H1 (cell line): ENCODE measurements at regions not wholly inside any gene's neighbourhood (a gene's known extent, or its start where the extent isn't known, plus 50 kb on each side); places are given as distances from the start of the nearest gene placed in this dataset.

Source experiments
- CTCF ChIA-PET: fragments of 300-600 bp; sonication (Branson Sonifier 250); formaldehyde crosslinking; loops from one replicate; lab custom pipeline; 2021; ENCODE audit not compliant: partially characterized antibody; lab: Charles Lee
- POLR2A ChIA-PET: fragments of 300-600 bp; sonication (Branson Sonifier 250); formaldehyde crosslinking; loops from one replicate; lab custom pipeline; 2021; ENCODE audit warnings: inconsistent platforms; ENCODE audit not compliant: partially characterized antibody; lab: Charles Lee
- DNase-seq, 2 experiments: peaks; one replicate each; pipeline versions ENCODE4 v3.0.0 to v3.0.0-alpha.2; 2010 to 2022; ENCODE audit warnings: low spot score in 2 of 2, low read depth in 1 of 2, mixed read lengths in 1 of 2
- FAIRE-seq: peaks from 2 replicates; lab custom pipeline; 2011; peaks lifted over from hg19 to GRCh38; lab: Jason Lieb, UNC
- H2AFZ ChIP-seq: 2 replicates; pipeline ENCODE4 v1.8.1; 2012; ENCODE audit warnings: low read length, inconsistent platforms
- H2AK5ac ChIP-seq: 2 replicates; pipeline ENCODE4 v1.6.1; 2013; ENCODE audit warnings: low read depth, low read length
- H2BK120ac ChIP-seq: replicated peaks from 2 replicates; pipeline ENCODE3; 2013; ENCODE audit warnings: low read depth, low read length, inconsistent platforms
- H2BK12ac ChIP-seq: 2 replicates; pipeline ENCODE4 v1.6.1; 2013; ENCODE audit warnings: low read depth, low read length
- H2BK15ac ChIP-seq: 2 replicates; pipeline ENCODE4 v1.6.1; 2013; ENCODE audit warnings: low read length
- H2BK20ac ChIP-seq: 2 replicates; pipeline ENCODE4 v1.6.1; 2013; ENCODE audit warnings: low read length
- H2BK5ac ChIP-seq: 2 replicates; pipeline ENCODE4 v1.6.1; 2013; ENCODE audit warnings: low read depth, low read length
- H3K14ac ChIP-seq: 2 replicates; pipeline ENCODE4 v1.6.1; 2013; ENCODE audit warnings: inconsistent platforms; ENCODE audit not compliant: insufficient read length
- H3K18ac ChIP-seq: 2 replicates; pipeline ENCODE4 v1.6.1; 2013; ENCODE audit warnings: low read length; ENCODE audit errors: extremely low read depth
- H3K23ac ChIP-seq: 2 replicates; pipeline ENCODE4 v1.6.1; 2013; ENCODE audit warnings: inconsistent platforms; ENCODE audit not compliant: insufficient read length
- H3K23me2 ChIP-seq: 2 replicates; pipeline ENCODE4 v1.6.1; 2013; ENCODE audit warnings: low read depth, low read length
- H3K27ac ChIP-seq: 2 replicates; pipeline ENCODE4 v1.6.1; 2011; ENCODE audit warnings: low read depth, low read length, inconsistent platforms
- H3K27me3 ChIP-seq, 4 experiments: replicated peaks in 1 of 4; 1 replicate in 1 of 4; 2 replicates in 3 of 4; pipeline versions ENCODE4 v1.6.1 to v1.8.1; 2011 to 2013; ENCODE audit warnings: low read length in 3 of 4, mild to moderate bottlenecking in 3 of 4, inconsistent platforms in 2 of 4, mixed read lengths in 2 of 4, moderate library complexity in 1 of 4; ENCODE audit not compliant: control insufficient read depth in 3 of 4, insufficient read depth in 3 of 4; ENCODE audit errors: extremely low read depth in 1 of 4
- H3K36me3 ChIP-seq, 4 experiments: 2 replicates each; pipeline versions ENCODE4 v1.6.1 to v1.8.1; 2011 to 2013; ENCODE audit warnings: mild to moderate bottlenecking in 4 of 4, low read length in 3 of 4, moderate library complexity in 2 of 4, control low read depth in 1 of 4, inconsistent platforms in 1 of 4; ENCODE audit not compliant: insufficient read depth in 4 of 4, control insufficient read depth in 2 of 4
- H3K4ac ChIP-seq: replicated peaks from 2 replicates; pipeline ENCODE3; 2013; ENCODE audit warnings: low read length, low read depth, mixed read lengths, inconsistent platforms; ENCODE audit not compliant: insufficient read length
- H3K4me1 ChIP-seq, 4 experiments: replicated peaks in 1 of 4; 1 replicate in 1 of 4; 2 replicates in 3 of 4; pipeline versions ENCODE4 v1.6.1 to v1.8.1; 2011 to 2013; ENCODE audit warnings: low read length in 3 of 4, inconsistent platforms in 2 of 4, mixed read lengths in 1 of 4; ENCODE audit not compliant: insufficient read depth in 4 of 4, control insufficient read depth in 3 of 4
- H3K4me2 ChIP-seq, 2 experiments: 2 replicates each; pipeline versions ENCODE4 v1.6.1 to v1.8.1; 2011 to 2013; ENCODE audit warnings: low read depth in 2 of 2, low read length in 2 of 2, control low read depth in 1 of 2, inconsistent platforms in 1 of 2, mild to moderate bottlenecking in 1 of 2; ENCODE audit not compliant: insufficient read depth in 1 of 2
- H3K4me3 ChIP-seq, 4 experiments: fragments of 200-600, 300-600 bp in 1 of 4; sonication (generic), shearing (Covaris generic), sonication (Bioruptor Twin) in 1 of 4; 2 replicates each; pipeline versions ENCODE4 v1.5.1 to v1.8.1; 2011 to 2016; ENCODE audit warnings: low read length in 4 of 4, low read depth in 3 of 4, control low read depth in 2 of 4, inconsistent platforms in 2 of 4, mild to moderate bottlenecking in 2 of 4, mixed read lengths in 1 of 4, moderate library complexity in 1 of 4; ENCODE audit not compliant: insufficient read depth in 2 of 4; ENCODE audit errors: extremely low read depth in 1 of 4
- H3K56ac ChIP-seq: replicated peaks from 2 replicates; pipeline ENCODE3; 2013; ENCODE audit warnings: low read depth, mild to moderate bottlenecking, mixed read lengths, low read length, inconsistent platforms; ENCODE audit not compliant: insufficient read length
- H3K79me1 ChIP-seq: 2 replicates; pipeline ENCODE4 v1.6.1; 2013; ENCODE audit warnings: low read depth, low read length, control low read depth
- H3K79me2 ChIP-seq, 2 experiments: 2 replicates each; pipeline versions ENCODE4 v1.6.1 to v1.8.1; 2012 to 2013; ENCODE audit warnings: low read length in 2 of 2, mild to moderate bottlenecking in 2 of 2, inconsistent platforms in 1 of 2; ENCODE audit not compliant: insufficient read depth in 2 of 2, control insufficient read depth in 1 of 2
- H3K9ac ChIP-seq, 4 experiments: replicated peaks in 1 of 4; 1 replicate in 1 of 4; 2 replicates in 3 of 4; pipeline versions ENCODE4 v1.6.1 to v1.8.1; 2011 to 2013; ENCODE audit warnings: low read depth in 3 of 4, low read length in 3 of 4, control low read depth in 2 of 4, mild to moderate bottlenecking in 2 of 4, moderate library complexity in 2 of 4, inconsistent platforms in 1 of 4; ENCODE audit errors: extremely low read depth in 1 of 4
- H3K9me3 ChIP-seq, 2 experiments: 2 replicates each; pipeline versions ENCODE4 v1.6.1 to v1.8.1; 2012 to 2013; ENCODE audit warnings: mild to moderate bottlenecking in 2 of 2, moderate library complexity in 2 of 2, control low read depth in 1 of 2, inconsistent platforms in 1 of 2, low read depth in 1 of 2, low read length in 1 of 2, mixed read lengths in 1 of 2; ENCODE audit not compliant: insufficient read depth in 2 of 2
- H4K20me1 ChIP-seq, 2 experiments: replicated peaks in 1 of 2; 2 replicates each; pipeline versions ENCODE3 to v1.8.1; 2011 to 2013; ENCODE audit warnings: inconsistent platforms in 2 of 2, low read length in 2 of 2, mild to moderate bottlenecking in 1 of 2; ENCODE audit not compliant: insufficient read depth in 2 of 2, control insufficient read depth in 1 of 2
- H4K5ac ChIP-seq: 2 replicates; pipeline ENCODE4 v1.6.1; 2013; ENCODE audit warnings: low read length, low read depth, mixed read lengths, inconsistent platforms; ENCODE audit not compliant: insufficient read length
- H4K8ac ChIP-seq: 2 replicates; pipeline ENCODE4 v1.8.0; 2013; ENCODE audit warnings: mild to moderate bottlenecking, moderate library complexity, low read length, inconsistent platforms; ENCODE audit not compliant: insufficient read depth; ENCODE audit errors: extremely low read depth
- H4K91ac ChIP-seq: replicated peaks from 2 replicates; pipeline ENCODE3; 2013; ENCODE audit warnings: low read length, mixed read lengths, inconsistent platforms; ENCODE audit not compliant: insufficient read length
- ATF3 ChIP-seq: IDR thresholded peaks from 2 replicates; pipeline ENCODE4 v1.6.1; 2011; ENCODE audit warnings: low read depth, mild to moderate bottlenecking, low read length; ENCODE audit not compliant: insufficient read depth
- CHD1 ChIP-seq: IDR thresholded peaks from 2 replicates; pipeline ENCODE4 v1.6.1; 2012; ENCODE audit warnings: low read depth, low read length, improper control_type of control experiment
- CHD2 ChIP-seq: IDR thresholded peaks from 2 replicates; pipeline ENCODE4 v1.6.1; 2012; ENCODE audit warnings: low read length, improper control_type of control experiment
- GTF2F1 ChIP-seq: IDR thresholded peaks from 2 replicates; pipeline ENCODE4 v1.6.1; 2012; ENCODE audit warnings: low read depth, low read length, improper control_type of control experiment, borderline replicate concordance
- HDAC6 ChIP-seq: IDR thresholded peaks from one replicate; pipeline ENCODE4 v1.7.1; 2012; ENCODE audit warnings: low read depth, mild to moderate bottlenecking, inconsistent platforms, low read length, moderate library complexity
- JUND ChIP-seq: IDR thresholded peaks from 2 replicates; pipeline ENCODE4 v1.6.1; 2011; ENCODE audit warnings: mild to moderate bottlenecking, improper control_type of control experiment, low read length
- KDM1A ChIP-seq: fragments of 200-600, 300-600 bp; sonication (generic); IDR thresholded peaks from 2 replicates; pipeline ENCODE4 v1.7.1; 2016; ENCODE audit warnings: mild to moderate bottlenecking, low read length, borderline replicate concordance
- SUZ12 ChIP-seq: fragments of 200-600 bp; sonication (generic); IDR thresholded peaks from 2 replicates; pipeline ENCODE4 v1.6.1; 2012; ENCODE audit warnings: mild to moderate bottlenecking, inconsistent platforms, low read length, moderate library complexity, mixed read lengths
- WGBS, 2 experiments: shearing (Covaris generic) in 1 of 2; methylation state at CpG; one replicate each; pipeline versions ENCODE4 v1.1.6 to v1.1.7; 2013 to 2015; ENCODE audit warnings: low lambda C conversion rate in 2 of 2, mixed read lengths in 2 of 2, inconsistent platforms in 1 of 2, low coverage in 1 of 2, missing lambda C conversion rate in 1 of 2; ENCODE audit not compliant: insufficient replicate concordance in 2 of 2, insufficient coverage in 1 of 2, insufficient read length in 1 of 2; ENCODE audit errors: extremely low coverage in 1 of 2, missing lambda C conversion rate in 1 of 2; 5-methylcytosine and 5-hydroxymethylcytosine counted together

- Histone ChIP-seq H3K79me2 (no peaks in the 10 kb centered on the region), H3K79me1 (no peaks in the 10 kb centered on the region), H3K9ac (no peak overlapping the region), H3K4me1 (no peaks in the 10 kb centered on the region), H3K4ac (no peak overlapping the region), H4K8ac (no peak overlapping the region), H3K18ac (no peak overlapping the region), H2BK120ac (no peak overlapping the region), H3K23ac (no peak overlapping the region), H4K91ac (no peak overlapping the region), H3K14ac (no peak overlapping the region), H4K20me1 (no peaks in the 10 kb centered on the region), H2AK5ac (no peak overlapping the region), H3K56ac (no peak overlapping the region), H3K9me3 (no peaks in the 10 kb centered on the region), H4K5ac (no peak overlapping the region), H3K27ac (no peak overlapping the region), H3K36me3 (no peaks in the 10 kb centered on the region), H2BK15ac (no peak overlapping the region), H3K4me2 (no peak overlapping the region), H3K27me3 (no peaks in the 10 kb centered on the region), H2BK5ac (no peak overlapping the region), H3K4me3 (no peak overlapping the region), H3K23me2 (no peaks in the 10 kb centered on the region; the same call in 1 of the 2 replicates), H2AFZ (no peak overlapping the region), H2BK20ac (no peak overlapping the region), H2BK12ac (no peak overlapping the region)
- POLR2A ChIA-PET = no interaction called here
- FAIRE-seq (no peak), DNase-seq (no peak)
- WGBS, 2 experiments = 77% methylated on average over 5 of the region's 5 CpGs; no CpG with 5 or more reads in 1 of the 2 experiments
- CTCF ChIA-PET = interaction anchor here (1.9 kb wide), 1 partner anchor 10 kb away, joined by 5 read pairs; no protein-coding TSS in a partner anchor
- TF ChIP-seq ATF3 (no peak), HDAC6 (no peak), GTF2F1 (no peak), CHD2 (no peak), JUND (no peak), CHD1 (no peak), SUZ12 (no peak), KDM1A (no peak)
Observed at GRCh38 chr4:176902710-176903323, 110.1 kb upstream of the VEGFC start.
